K562 (cell line): ENCODE measurements at regions not wholly inside any gene's neighbourhood (a gene's known extent, or its start where the extent isn't known, plus 50 kb on each side); places are given as distances from the start of the nearest gene placed in this dataset.

ENCODE experiments used
- ATAC-seq: fragments of 200-7000 bp; cut with Tn5 transposase; 3 replicates; pipeline ENCODE4 v1.9.1; 2020; ENCODE audit warnings: moderate library complexity
- BruUV-seq: library from RNA; stranded (reverse); fragments of 400-500 nt; replicated peaks from 2 replicates; lab custom pipeline; 2021; lab: Mats Ljungman, UMichigan
- CTCF ChIA-PET: fragments of 300-600 bp; formaldehyde crosslinking; extraction: SDS; loops from one replicate; lab custom pipeline; 2021; ENCODE audit warnings: low intra/inter-chr PET ratio; lab: Yijun Ruan, JAX
- POLR2A ChIA-PET: fragments of 300-600, 350-650 bp; sonication (Branson Sonifier 250); formaldehyde crosslinking; extraction: SDS; loops from one replicate; lab custom pipeline; 2021; ENCODE audit warnings: antibody characterized with exemption, inconsistent platforms; lab: Yijun Ruan, JAX
- DNase-seq, 4 experiments: peaks; one replicate each; pipeline versions ENCODE4 v3.0.0 to v3.0.0-alpha.2; 2011 to 2018; ENCODE audit warnings: low spot score in 3 of 4, mixed read lengths in 3 of 4; ENCODE audit errors: extremely low read depth in 1 of 4
- FAIRE-seq: peaks from 2 replicates; lab custom pipeline; 2011; peaks lifted over from hg19 to GRCh38; lab: Jason Lieb, UNC
- H2AFZ ChIP-seq: 2 replicates; pipeline ENCODE4 v1.6.0; 2011; ENCODE audit warnings: low read depth, low read length, control low read depth, inconsistent platforms
- H3K27ac ChIP-seq: fragments of 200-600 bp; 3 replicates; pipeline ENCODE4 v1.8.0; 2011; ENCODE audit warnings: low read depth, mild to moderate bottlenecking, control low read depth, inconsistent platforms, low read length, moderate library complexity, mixed read lengths; ENCODE audit errors: extremely low read depth
- H3K27me3 ChIP-seq, 2 experiments: fragments of 300-600 bp in 1 of 2; 2 replicates in 1 of 2; 3 replicates in 1 of 2; pipeline versions ENCODE4 v1.6.0 to v1.8.0; 2011; ENCODE audit warnings: inconsistent platforms in 2 of 2, low read length in 2 of 2, mild to moderate bottlenecking in 1 of 2, mixed read lengths in 1 of 2, moderate library complexity in 1 of 2; ENCODE audit not compliant: control insufficient read depth in 2 of 2, insufficient read depth in 2 of 2
- H3K36me3 ChIP-seq: fragments of 300-600 bp; 3 replicates; pipeline ENCODE4 v1.8.0; 2011; ENCODE audit warnings: mild to moderate bottlenecking, low read length, inconsistent platforms; ENCODE audit not compliant: control insufficient read depth, insufficient read depth
- H3K4me1 ChIP-seq, 2 experiments: fragments of 200-600 bp in 1 of 2; replicated peaks in 1 of 2; 2 replicates in 1 of 2; 3 replicates in 1 of 2; pipeline versions ENCODE4 v1.5.1 to v1.8.0; 2011; ENCODE audit warnings: inconsistent platforms in 2 of 2, low read length in 2 of 2, mild to moderate bottlenecking in 1 of 2, mixed read lengths in 1 of 2, moderate library complexity in 1 of 2; ENCODE audit not compliant: control insufficient read depth in 2 of 2, insufficient read depth in 2 of 2
- H3K4me2 ChIP-seq: 2 replicates; pipeline ENCODE4 v1.6.1; 2011; ENCODE audit warnings: low read length, control low read depth, inconsistent platforms, mixed read lengths; ENCODE audit not compliant: insufficient read depth
- H3K4me3 ChIP-seq: fragments of 200-600 bp; sonication (generic), shearing (Covaris generic); 2 replicates; pipeline ENCODE4 v1.5.1; 2016; ENCODE audit warnings: control low read depth, inconsistent platforms
- H3K79me2 ChIP-seq: fragments of 200-600 bp; 3 replicates; pipeline ENCODE4 v1.8.0; 2011; ENCODE audit warnings: low read length, inconsistent platforms; ENCODE audit not compliant: control insufficient read depth, insufficient read depth
- H3K9ac ChIP-seq, 2 experiments: 2 replicates each; pipeline versions ENCODE4 v1.6.0 to v1.6.1; 2011; ENCODE audit warnings: low read depth in 2 of 2, low read length in 2 of 2, control low read depth in 1 of 2, inconsistent platforms in 1 of 2, mild to moderate bottlenecking in 1 of 2, mixed read lengths in 1 of 2; ENCODE audit not compliant: insufficient read depth in 1 of 2
- H3K9me1 ChIP-seq: one replicate; pipeline ENCODE4 v1.6.0; 2011; ENCODE audit warnings: inconsistent platforms, mild to moderate bottlenecking, low read length, moderate library complexity; ENCODE audit not compliant: control insufficient read depth, insufficient read depth
- H3K9me3 ChIP-seq: replicated peaks from 2 replicates; pipeline ENCODE4 v1.5.1; 2011; ENCODE audit warnings: low read depth, low read length, inconsistent platforms; ENCODE audit not compliant: control insufficient read depth, insufficient read depth
- H4K20me1 ChIP-seq: replicated peaks from 2 replicates; pipeline ENCODE4 v1.6.1; 2011; ENCODE audit warnings: low read length, inconsistent platforms, mixed read lengths; ENCODE audit not compliant: control insufficient read depth, insufficient read depth
- BCOR ChIP-seq: fragments of 450-650 bp; IDR thresholded peaks from 2 replicates; pipeline ENCODE4 v1.6.1; 2016
- CHCHD3 ChIP-seq: fragments of 250-450 bp; sonication (Bioruptor Pico); IDR thresholded peaks from 2 replicates; pipeline ENCODE4 v2.1.2; 2022; ENCODE audit warnings: mild to moderate bottlenecking
- PRMT5 ChIP-seq: sonication (generic); formaldehyde crosslinking; IDR thresholded peaks from 2 replicates; pipeline ENCODE4 v1.5.0; 2020; ENCODE audit warnings: missing genetic modification reagents
- RFX1 ChIP-seq: fragments of 450-650 bp; IDR thresholded peaks from 2 replicates; pipeline ENCODE4 v1.6.1; 2016; ENCODE audit warnings: mild to moderate bottlenecking, moderate library complexity
- TAL1 ChIP-seq: fragments of 450-650 bp; IDR thresholded peaks from 2 replicates; pipeline ENCODE4 v1.6.1; 2016; ENCODE audit warnings: mild to moderate bottlenecking
- XRCC3 ChIP-seq: fragments of 450-650 bp; IDR thresholded peaks from 2 replicates; pipeline ENCODE4 v1.6.1; 2017; ENCODE audit warnings: mild to moderate bottlenecking, moderate library complexity
- ZKSCAN8 ChIP-seq: fragments of 200-800 bp; sonication (Bioruptor generic); IDR thresholded peaks from 2 replicates; pipeline ENCODE4 v1.6.1; 2016; ENCODE audit warnings: missing genetic modification characterization, missing compliant biosample characterization
- WGBS: fragments of 100-300 bp; shearing (Covaris generic); methylation state at CpG from one replicate; pipeline ENCODE4 v1.1.6; 2016; ENCODE audit warnings: low coverage, mixed read lengths; ENCODE audit not compliant: insufficient coverage; ENCODE audit errors: missing lambda C conversion rate; 5-methylcytosine and 5-hydroxymethylcytosine counted together
- in situ Hi-C: fragments of 300-500 bp; cut with MboI; formaldehyde crosslinking; loops from 4 replicates; pipeline ENCODE4 v1.15.0; 2018; ENCODE audit warnings: inconsistent platforms, mixed read lengths
- intact Hi-C: fragments of 100-400 bp; cut with micrococcal nuclease; formaldehyde crosslinking; loops from 2 replicates; pipeline ENCODE4 v1.14.2; 2022
- TF ChIP-seq, protein P1 (sequence below): sonication (generic); formaldehyde crosslinking; IDR thresholded peaks from 2 replicates; pipeline ENCODE4 v1.8.1; 2023; ENCODE audit warnings: missing genetic modification reagents, mild to moderate bottlenecking, borderline replicate concordance
- TF ChIP-seq, protein P2 (sequence below), 2 experiments: IDR thresholded peaks in 1 of 2; conservative IDR thresholded peaks in 1 of 2; 2 replicates each; pipeline ENCODE4 v1.6.1; 2016; ENCODE audit warnings: low read depth in 2 of 2, mild to moderate bottlenecking in 1 of 2, missing compliant biosample characterization in 1 of 2, missing genetic modification characterization in 1 of 2, moderate library complexity in 1 of 2
- TF ChIP-seq, protein P3 (sequence below): fragments of 250-450 bp; sonication (Bioruptor Pico); IDR thresholded peaks from 2 replicates; pipeline ENCODE4 v1.8.0; 2022; ENCODE audit warnings: inconsistent platforms

DNA sequence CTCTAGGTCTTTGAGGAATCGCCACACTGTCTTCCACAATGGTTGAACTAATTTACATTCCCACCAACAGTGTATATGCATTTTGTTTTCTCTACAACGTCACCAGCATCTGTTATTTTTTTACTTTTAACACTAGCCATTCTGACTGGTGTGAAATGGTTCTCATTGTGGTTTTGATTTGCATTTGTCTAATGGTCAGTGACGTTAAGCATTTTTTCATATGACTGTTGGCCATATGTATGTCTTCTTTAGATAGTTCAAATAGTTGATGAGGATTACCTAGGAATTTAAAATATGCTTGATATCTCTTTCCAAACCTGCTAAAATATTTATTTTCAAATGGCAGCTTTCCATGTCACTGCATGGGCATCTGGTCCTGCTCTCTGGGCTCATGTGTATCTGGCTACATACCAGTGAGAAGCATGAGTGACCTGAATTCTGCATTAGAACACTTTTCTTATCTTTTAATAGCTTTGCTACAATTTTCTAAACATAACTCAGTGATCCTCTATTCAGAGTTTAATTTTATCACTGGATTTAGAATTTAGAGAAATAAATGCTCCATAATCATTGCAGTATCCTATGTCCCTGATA is 95.8 kb upstream of the ADAMTS16 start:
- CTCF ChIA-PET: no interaction called here
- Histone ChIP-seq H4K20me1 (no peaks in the 10 kb centered on the region), H3K79me2 (no peaks in the 10 kb centered on the region), H3K4me2 (no peak overlapping the region), H3K9ac (no peak overlapping the region), H3K27me3 (peaks cover 0 to 5% of the 10 kb centered on the region in 2 experiments; a peak in 1 of 5 replicates), H3K36me3 (no peaks in the 10 kb centered on the region), H3K4me1 (no peaks in the 10 kb centered on the region), H3K4me3 (no peak overlapping the region), H2AFZ (no peak overlapping the region), H3K27ac (no peak overlapping the region), H3K9me1 (no peaks in the 10 kb centered on the region), H3K9me3 (no peaks in the 10 kb centered on the region)
- DNase-seq (no peak), FAIRE-seq (no peak), ATAC-seq (no peak)
- BruUV-seq: no TSS peak
- intact Hi-C loops (no loop called here), in situ Hi-C loops (no loop called here)
- 1% methylated on average over 3 of the region's 3 CpGs for WGBS
- POLR2A ChIA-PET: no interaction called here
- no peak for TF ChIP-seq BCOR
- TF ChIP-seq CHCHD3: no peak
- TF ChIP-seq, protein P1, sequence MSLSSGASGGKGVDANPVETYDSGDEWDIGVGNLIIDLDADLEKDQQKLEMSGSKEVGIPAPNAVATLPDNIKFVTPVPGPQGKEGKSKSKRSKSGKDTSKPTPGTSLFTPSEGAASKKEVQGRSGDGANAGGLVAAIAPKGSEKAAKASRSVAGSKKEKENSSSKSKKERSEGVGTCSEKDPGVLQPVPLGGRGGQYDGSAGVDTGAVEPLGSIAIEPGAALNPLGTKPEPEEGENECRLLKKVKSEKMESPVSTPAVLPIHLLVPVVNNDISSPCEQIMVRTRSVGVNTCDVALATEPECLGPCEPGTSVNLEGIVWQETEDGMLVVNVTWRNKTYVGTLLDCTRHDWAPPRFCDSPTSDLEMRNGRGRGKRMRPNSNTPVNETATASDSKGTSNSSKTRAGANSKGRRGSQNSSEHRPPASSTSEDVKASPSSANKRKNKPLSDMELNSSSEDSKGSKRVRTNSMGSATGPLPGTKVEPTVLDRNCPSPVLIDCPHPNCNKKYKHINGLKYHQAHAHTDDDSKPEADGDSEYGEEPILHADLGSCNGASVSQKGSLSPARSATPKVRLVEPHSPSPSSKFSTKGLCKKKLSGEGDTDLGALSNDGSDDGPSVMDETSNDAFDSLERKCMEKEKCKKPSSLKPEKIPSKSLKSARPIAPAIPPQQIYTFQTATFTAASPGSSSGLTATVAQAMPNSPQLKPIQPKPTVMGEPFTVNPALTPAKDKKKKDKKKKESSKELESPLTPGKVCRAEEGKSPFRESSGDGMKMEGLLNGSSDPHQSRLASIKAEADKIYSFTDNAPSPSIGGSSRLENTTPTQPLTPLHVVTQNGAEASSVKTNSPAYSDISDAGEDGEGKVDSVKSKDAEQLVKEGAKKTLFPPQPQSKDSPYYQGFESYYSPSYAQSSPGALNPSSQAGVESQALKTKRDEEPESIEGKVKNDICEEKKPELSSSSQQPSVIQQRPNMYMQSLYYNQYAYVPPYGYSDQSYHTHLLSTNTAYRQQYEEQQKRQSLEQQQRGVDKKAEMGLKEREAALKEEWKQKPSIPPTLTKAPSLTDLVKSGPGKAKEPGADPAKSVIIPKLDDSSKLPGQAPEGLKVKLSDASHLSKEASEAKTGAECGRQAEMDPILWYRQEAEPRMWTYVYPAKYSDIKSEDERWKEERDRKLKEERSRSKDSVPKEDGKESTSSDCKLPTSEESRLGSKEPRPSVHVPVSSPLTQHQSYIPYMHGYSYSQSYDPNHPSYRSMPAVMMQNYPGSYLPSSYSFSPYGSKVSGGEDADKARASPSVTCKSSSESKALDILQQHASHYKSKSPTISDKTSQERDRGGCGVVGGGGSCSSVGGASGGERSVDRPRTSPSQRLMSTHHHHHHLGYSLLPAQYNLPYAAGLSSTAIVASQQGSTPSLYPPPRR: no peak
- no peak for TF ChIP-seq ZKSCAN8 (CRISPR knock-in tag)
- TF ChIP-seq, protein P2, sequence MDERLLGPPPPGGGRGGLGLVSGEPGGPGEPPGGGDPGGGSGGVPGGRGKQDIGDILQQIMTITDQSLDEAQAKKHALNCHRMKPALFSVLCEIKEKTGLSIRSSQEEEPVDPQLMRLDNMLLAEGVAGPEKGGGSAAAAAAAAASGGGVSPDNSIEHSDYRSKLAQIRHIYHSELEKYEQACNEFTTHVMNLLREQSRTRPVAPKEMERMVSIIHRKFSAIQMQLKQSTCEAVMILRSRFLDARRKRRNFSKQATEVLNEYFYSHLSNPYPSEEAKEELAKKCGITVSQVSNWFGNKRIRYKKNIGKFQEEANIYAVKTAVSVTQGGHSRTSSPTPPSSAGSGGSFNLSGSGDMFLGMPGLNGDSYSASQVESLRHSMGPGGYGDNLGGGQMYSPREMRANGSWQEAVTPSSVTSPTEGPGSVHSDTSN (CRISPR knock-in tag; IDR thresholded peaks at IDR 0.05; ENCODE audit: low read depth): no peak
- TF ChIP-seq, protein P2 (tag; conservative IDR thresholded peaks at IDR 0.05; ENCODE audit: low read depth): no peak
- TF ChIP-seq XRCC3: no peak
- no peak for TF ChIP-seq PRMT5 (CRISPR knock-in tag)
- no peak for TF ChIP-seq TAL1
- TF ChIP-seq RFX1: no peak
- TF ChIP-seq, protein P3, sequence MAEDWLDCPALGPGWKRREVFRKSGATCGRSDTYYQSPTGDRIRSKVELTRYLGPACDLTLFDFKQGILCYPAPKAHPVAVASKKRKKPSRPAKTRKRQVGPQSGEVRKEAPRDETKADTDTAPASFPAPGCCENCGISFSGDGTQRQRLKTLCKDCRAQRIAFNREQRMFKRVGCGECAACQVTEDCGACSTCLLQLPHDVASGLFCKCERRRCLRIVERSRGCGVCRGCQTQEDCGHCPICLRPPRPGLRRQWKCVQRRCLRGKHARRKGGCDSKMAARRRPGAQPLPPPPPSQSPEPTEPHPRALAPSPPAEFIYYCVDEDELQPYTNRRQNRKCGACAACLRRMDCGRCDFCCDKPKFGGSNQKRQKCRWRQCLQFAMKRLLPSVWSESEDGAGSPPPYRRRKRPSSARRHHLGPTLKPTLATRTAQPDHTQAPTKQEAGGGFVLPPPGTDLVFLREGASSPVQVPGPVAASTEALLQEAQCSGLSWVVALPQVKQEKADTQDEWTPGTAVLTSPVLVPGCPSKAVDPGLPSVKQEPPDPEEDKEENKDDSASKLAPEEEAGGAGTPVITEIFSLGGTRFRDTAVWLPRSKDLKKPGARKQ (CRISPR knock-in tag): no peak
